NCI-H1092 treated with DMSO at 0.1 percent for 48 hours (cell line): ENCODE measurements at regions not wholly inside any gene's neighbourhood (a gene's known extent, or its start where the extent isn't known, plus 50 kb on each side); places are given as distances from the start of the nearest gene placed in this dataset.

Source experiments
- DNase-seq: peaks from one replicate; lab custom pipeline; 2025; lab: John Stamatoyannopoulos, UW

- DNase-seq, result no peak
Observed at GRCh38 chr6:134455319-134455718, 137.4 kb upstream of the SGK1 start.

GRCh38 chr6:134454794-134455193 is 136.9 kb upstream of the SGK1 start:
- no peak for DNase-seq

GRCh38 chr6:134453792-134454510 is 136.0 kb upstream of the SGK1 start:
- DNase-seq, result no peak

- no peak for DNase-seq
Observed at GRCh38 chr6:134452906-134453305, 135.0 kb upstream of the SGK1 start.

DNA sequence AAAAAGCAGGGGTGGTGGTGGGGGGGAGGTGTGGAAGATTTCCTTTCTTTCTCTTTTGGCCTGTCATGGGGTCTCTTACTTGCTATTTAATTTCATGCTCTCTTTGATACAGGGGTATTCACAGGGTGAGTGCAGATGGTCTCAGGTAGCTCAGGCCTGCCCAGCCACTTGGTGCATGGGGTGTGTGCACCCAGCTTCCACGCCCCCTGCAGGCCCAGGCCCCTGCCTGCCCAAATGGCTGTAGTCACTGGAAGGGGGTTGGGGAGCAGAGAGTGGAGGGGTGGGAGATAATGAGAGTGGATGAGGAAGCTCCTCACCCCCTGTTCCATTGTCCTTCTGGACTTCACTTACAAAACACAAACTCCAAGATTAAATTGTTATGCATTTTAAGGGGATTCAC is 133.6 kb upstream of the SGK1 start:
- DNase-seq, result no peak

GRCh38 chr6:134449781-134450180 is 131.9 kb upstream of the SGK1 start:
- DNase-seq, result no peak

- DNase-seq, result no peak
Observed at GRCh38 chr6:134449004-134449403, 131.1 kb upstream of the SGK1 start.

DNA sequence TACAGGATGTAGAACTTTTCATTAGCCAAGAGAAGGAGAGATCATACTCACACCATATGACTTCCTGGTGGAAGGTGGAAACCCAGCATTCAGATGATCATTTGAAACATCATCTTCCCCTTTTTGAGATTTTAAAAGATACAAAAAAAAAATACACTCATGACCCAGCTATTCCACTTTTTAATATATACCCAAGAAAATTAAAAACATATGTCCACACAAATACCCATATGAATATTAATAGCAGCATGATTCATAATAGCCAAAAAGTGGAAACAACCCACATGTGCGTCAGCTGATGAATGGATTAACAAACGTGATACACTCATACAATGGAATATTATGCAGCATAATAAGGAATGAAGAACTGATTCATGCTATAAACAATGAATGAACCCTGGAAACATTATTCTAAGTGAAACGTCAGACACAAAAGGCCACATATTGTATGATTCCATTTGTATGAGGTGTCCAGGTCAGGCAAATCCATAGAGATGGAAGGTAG is 130.0 kb upstream of the SGK1 start:
- DNase-seq, result no peak

DNA sequence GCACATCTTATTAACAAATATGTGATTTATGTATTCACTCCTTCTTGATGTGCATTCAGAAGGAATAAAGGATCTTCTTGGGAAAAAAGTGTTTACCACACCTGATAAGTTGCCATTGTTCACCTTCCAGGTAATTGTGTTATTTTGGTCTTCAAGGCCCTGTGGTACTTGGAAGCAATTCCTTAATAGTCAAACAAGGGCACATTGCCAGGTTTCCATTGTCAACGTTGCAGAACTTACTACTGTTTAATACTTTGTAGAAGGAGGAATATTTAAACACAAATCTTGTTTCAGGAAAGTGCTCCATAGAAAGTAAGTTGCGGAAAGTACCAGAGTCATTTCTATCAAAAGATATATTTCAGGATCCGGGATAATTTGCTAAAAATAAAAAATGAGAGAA is 129.5 kb upstream of the SGK1 start:
- DNase-seq, result no peak

GRCh38 chr6:134446896-134447295 is 129.0 kb upstream of the SGK1 start:
- no peak for DNase-seq

DNA sequence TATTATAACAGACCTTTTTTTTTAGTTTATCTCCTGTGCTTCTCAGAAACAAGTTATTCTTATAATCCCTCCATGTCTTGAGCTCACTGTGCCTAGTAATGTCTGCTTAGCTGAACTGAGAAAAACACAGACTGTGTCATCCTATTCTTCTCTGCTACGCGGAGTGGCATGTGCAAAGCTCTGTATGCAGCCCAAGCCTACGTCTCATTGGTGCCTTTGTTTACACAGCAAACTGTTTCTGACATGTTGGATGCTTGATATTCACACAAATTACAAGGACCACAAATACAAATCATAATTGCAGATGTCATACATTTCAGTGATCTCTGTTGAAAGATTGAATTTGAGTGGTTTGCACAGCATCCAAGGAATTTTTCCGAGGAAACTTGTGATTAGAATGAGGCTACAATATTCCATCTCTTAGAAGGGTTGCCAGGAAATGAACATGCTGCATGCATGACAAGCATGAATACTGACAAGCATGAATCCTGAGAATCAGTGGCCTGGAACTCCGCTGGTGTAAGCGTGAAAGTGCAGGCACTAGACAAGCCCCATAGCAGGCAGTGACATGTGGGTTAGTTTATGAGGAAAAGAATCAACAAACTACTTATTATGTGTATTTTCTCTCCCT is 128.4 kb upstream of the SGK1 start:
- no peak for DNase-seq

DNA sequence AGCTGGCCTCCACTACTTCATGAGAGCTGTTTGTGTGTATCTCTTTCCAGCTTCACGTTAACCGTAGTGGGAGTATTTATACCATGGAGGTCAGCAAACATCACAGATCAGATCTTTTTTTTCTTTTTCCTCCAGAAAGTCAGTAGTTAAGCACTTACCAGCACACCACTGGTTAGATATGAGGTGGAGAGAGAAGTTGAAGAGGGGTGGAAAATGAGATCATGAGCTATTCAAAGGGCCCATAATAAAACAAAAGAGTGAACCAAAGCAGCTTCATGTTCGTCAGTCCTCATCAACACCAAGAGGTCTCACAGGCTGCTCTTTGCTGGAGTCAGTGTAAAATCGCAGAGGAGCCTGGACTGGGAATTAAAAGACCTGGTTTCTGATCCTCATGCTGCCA is 125.1 kb upstream of the SGK1 start:
- no peak for DNase-seq

- no peak for DNase-seq
Observed at GRCh38 chr6:134442073-134442472, 124.2 kb upstream of the SGK1 start.

DNA sequence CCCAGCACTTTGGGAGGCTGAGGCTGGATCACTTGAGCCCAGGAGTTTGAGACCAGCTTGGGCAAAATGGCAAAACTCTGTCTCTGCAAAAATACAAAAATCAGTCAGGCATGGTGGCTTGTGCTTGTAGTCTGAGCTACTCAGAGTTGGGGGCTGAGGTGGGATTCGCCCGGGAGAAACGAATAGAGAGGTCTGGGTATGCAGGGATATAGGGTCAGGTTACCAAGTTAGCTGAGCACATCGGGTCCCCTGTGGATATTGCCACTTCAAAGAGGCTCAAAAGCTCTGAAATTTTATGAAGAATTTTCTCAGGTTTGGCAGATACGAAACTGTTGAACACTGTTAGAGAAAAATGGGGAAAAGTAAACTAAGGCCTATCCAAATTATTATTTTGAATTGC is 120.9 kb upstream of the SGK1 start:
- DNase-seq, result no peak

GRCh38 chr6:134437376-134437775 is 119.5 kb upstream of the SGK1 start:
- no peak for DNase-seq

- no peak for DNase-seq
Observed at GRCh38 chr6:134436950-134437349, 119.0 kb upstream of the SGK1 start.

- no peak for DNase-seq
Observed at GRCh38 chr6:134436281-134436815, 118.4 kb upstream of the SGK1 start.

GRCh38 chr6:134435814-134436280 is 117.9 kb upstream of the SGK1 start:
- no peak for DNase-seq

DNA sequence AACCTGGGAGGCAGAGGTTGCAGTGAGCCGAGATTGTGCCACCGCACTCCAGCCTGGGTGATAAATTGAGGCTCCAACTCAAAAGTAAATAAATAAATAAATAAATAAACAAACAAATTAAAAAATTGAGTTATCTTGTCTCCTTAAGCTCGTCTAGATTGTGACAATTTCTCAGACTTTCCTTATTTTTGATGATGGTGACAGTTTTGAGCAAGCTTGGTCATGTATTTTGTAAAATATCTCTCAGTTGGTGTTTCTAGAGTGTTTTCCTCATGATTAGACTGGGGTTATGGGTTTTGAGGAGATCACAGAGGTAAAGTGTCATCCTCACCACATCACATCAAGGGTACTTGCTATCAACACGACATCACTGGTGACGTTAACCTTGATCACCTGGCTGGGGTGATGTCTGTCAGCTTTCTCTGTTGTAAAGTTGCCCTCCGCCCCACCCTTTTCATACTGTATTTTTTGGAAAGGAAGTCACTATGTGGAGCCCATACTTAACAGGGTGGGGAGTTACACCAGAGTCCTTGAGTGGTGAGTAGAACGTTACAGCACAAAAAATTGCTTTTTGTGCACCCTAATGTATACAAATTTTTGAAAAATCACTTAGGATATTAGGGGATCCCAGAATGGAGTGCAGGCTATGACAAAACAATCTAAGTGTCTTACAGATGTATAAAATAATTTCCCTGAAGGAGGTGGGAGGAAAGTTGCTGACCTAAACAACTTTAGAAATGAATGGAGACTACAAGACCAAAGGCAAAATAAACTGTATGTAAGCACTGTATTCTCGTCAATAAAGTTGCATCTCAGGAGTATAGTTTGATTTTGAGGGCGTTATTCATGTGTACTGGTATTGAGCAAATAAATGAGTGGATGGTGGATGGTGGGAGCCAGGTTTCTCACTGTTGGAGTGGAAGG is 116.4 kb upstream of the SGK1 start:
- DNase-seq, result no peak

DNA sequence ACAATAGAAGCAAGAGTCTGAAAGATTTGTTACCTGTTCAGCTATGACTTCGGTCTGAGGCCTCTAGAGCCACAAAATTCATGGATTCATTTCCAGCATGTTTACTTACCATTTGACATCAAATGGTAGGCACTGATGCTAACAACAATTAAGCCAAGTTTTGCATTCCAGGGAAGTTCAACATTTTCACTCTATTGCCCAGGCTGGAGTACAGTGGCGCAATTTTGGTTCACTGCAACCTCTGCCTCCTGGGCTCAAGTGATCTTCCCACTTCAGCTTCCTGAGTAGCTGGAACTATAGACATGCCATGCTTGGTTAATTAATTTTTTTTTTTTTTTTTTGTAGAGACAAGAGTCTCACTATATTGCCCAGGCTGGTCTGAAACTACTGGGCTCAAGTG is 114.1 kb upstream of the SGK1 start:
- no peak for DNase-seq

DNA sequence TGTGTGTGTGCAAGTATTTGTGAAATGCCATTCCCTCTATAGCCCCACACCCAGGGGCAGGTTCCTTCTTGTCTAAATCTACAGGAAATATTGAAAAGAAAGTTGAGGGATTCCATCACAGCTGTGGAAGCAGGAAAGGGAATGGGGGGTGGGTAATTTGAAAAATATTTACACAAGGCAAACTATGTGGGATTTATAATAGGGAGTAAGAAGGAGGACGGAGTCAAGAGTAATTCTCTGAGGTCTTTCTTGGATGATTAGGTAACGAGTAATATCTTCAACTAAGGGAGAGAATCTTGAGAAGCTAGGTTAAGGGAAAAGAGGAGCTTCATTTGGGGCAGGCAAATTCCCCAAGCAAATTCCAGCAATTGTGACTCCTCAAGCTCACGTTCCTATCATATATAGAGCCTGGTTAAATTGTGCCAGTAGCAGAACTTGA is 113.5 kb upstream of the SGK1 start:
- DNase-seq, result no peak

DNA sequence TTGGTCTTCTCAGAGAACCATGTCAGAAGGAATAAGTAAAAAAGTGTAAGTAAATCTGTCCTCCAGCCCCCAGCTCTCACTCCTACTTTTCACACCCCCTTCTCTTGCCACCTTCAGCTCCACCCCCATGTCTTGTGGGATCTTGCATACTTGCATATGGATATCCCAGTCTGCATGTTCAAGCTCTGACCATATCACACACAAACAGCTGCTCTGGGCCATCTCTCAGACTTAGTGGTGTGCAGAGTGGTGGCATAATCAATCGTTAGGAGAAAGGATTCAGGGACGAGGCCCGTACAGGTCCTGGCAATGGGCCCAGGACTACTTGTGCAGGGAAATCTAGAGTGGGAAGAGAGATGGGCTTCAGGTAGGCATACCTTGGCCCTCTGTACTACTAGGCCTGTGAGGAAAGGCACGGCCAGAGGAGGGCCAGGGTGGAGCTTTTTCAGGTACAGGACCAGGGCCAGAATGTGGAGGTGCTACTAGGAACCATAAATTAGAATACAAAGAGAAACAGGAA is 112.0 kb upstream of the SGK1 start:
- no peak for DNase-seq
